Erythroblast (primary cell): ENCODE measurements at regions not wholly inside any gene's neighbourhood (a gene's known extent, or its start where the extent isn't known, plus 50 kb on each side); places are given as distances from the start of the nearest gene placed in this dataset.

Experiments used
- GATA1 ChIP-seq: IDR thresholded peaks from 2 replicates; pipeline ENCODE4 v1.6.1; 2011; ENCODE audit warnings: low read depth, mild to moderate bottlenecking, control low read depth, low read length, moderate library complexity
- POLR2A ChIP-seq: IDR thresholded peaks from 2 replicates; pipeline ENCODE4 v1.6.1; 2011; ENCODE audit warnings: mild to moderate bottlenecking, low read length

- TF ChIP-seq POLR2A (no peak), GATA1 (no peak)
Measured at GRCh38 chr11:33540946-33541915, 159.4 kb downstream of the C11orf91 start.
